ENCODE measurements at regions not wholly inside any gene's neighbourhood (a gene's known extent, or its start where the extent isn't known, plus 50 kb on each side); places are given as distances from the start of the nearest gene placed in this dataset.
"Not testable (repeated sequence)": the region's sequence is repeated elsewhere in the genome, so short reads cannot be mapped to it uniquely, and the experiment has no call there.

GRCh38 chr9:79089851-79090250, 481.9 kb upstream of the TLE4 start:
- H3K9me3 Mint-ChIP-seq; H3K4me3 Mint-ChIP-seq; H3K27ac Mint-ChIP-seq; H3K4me1 Mint-ChIP-seq (ENCODE audit: low read depth); H3K27me3 Mint-ChIP-seq (ENCODE audit: low read depth); DNase-seq; intact Hi-C loops (cut with micrococcal nuclease); H3K36me3 Mint-ChIP-seq (ENCODE audit: low read depth); CTCF ChIA-PET: not testable (repeated sequence)

- H3K27me3 Mint-ChIP-seq (ENCODE audit: low read depth); CTCF ChIA-PET; H3K4me3 Mint-ChIP-seq; H3K4me1 Mint-ChIP-seq (ENCODE audit: low read depth); H3K36me3 Mint-ChIP-seq (ENCODE audit: low read depth); intact Hi-C loops (cut with micrococcal nuclease); DNase-seq; H3K27ac Mint-ChIP-seq: not testable (repeated sequence)
- peaks cover 13% of the 10 kb centered on the region for H3K9me3 Mint-ChIP-seq
These were observed 468.5 kb upstream of the TLE4 start for GRCh38 chr9:79103257-79103656.

- Mint-ChIP-seq H3K9me3 (peaks cover 11% of the 10 kb centered on the region), H3K27me3 (ENCODE audit: low read depth) (no peaks in the 10 kb centered on the region), H3K4me3 (no peak overlapping the region), H3K36me3 (ENCODE audit: low read depth) (no peaks in the 10 kb centered on the region), H3K27ac (no peak overlapping the region), H3K4me1 (ENCODE audit: low read depth) (no peaks in the 10 kb centered on the region)
- CTCF ChIA-PET, result no interaction called here
- no peak for DNase-seq
- intact Hi-C loops (cut with micrococcal nuclease), result no loop called here
These were observed 467.5 kb upstream of the TLE4 start for GRCh38 chr9:79104216-79104615.

- no peaks in the 10 kb centered on the region for H3K27me3 Mint-ChIP-seq (ENCODE audit: low read depth)
- H3K36me3 Mint-ChIP-seq (ENCODE audit: low read depth), result no peaks in the 10 kb centered on the region
- intact Hi-C loops (cut with micrococcal nuclease), result no loop called here
- CTCF ChIA-PET, result no interaction called here
- no peak overlapping the region for H3K4me3 Mint-ChIP-seq
- peaks cover 17% of the 10 kb centered on the region for H3K9me3 Mint-ChIP-seq
- no peak for DNase-seq
- H3K27ac Mint-ChIP-seq, result no peak overlapping the region
- no peaks in the 10 kb centered on the region for H3K4me1 Mint-ChIP-seq (ENCODE audit: low read depth)
These were observed 466.8 kb upstream of the TLE4 start for GRCh38 chr9:79104951-79105350.

GRCh38 chr9:79107911-79108676, 463.7 kb upstream of the TLE4 start:
- no peak overlapping the region for H3K4me3 Mint-ChIP-seq
- no peaks in the 10 kb centered on the region for H3K4me1 Mint-ChIP-seq (ENCODE audit: low read depth)
- peaks cover 16% of the 10 kb centered on the region for H3K9me3 Mint-ChIP-seq
- no peaks in the 10 kb centered on the region for H3K36me3 Mint-ChIP-seq (ENCODE audit: low read depth)
- H3K27me3 Mint-ChIP-seq (ENCODE audit: low read depth), result no peaks in the 10 kb centered on the region
- CTCF ChIA-PET, result no interaction called here
- no peak overlapping the region for H3K27ac Mint-ChIP-seq
- DNase-seq, result no peak
- intact Hi-C loops (cut with micrococcal nuclease), result no loop called here

- Mint-ChIP-seq H3K4me1 (ENCODE audit: low read depth) (no peaks in the 10 kb centered on the region), H3K27ac (no peak overlapping the region), H3K36me3 (ENCODE audit: low read depth) (no peaks in the 10 kb centered on the region), H3K9me3 (peaks cover 14% of the 10 kb centered on the region), H3K27me3 (ENCODE audit: low read depth) (peaks cover 2% of the 10 kb centered on the region), H3K4me3 (no peak overlapping the region)
- CTCF ChIA-PET, result no interaction called here
- intact Hi-C loops (cut with micrococcal nuclease), result no loop called here
- DNase-seq, result no peak
These were observed 460.1 kb upstream of the TLE4 start for GRCh38 chr9:79111653-79112052.

- peaks cover 1% of the 10 kb centered on the region for H3K9me3 Mint-ChIP-seq
- no peaks in the 10 kb centered on the region for H3K36me3 Mint-ChIP-seq (ENCODE audit: low read depth)
- CTCF ChIA-PET, result interaction anchor here (1.3 kb wide), 1 partner anchor 13 kb away, joined by 3 read pairs; no protein-coding TSS in a partner anchor
- no peak for DNase-seq
- H3K4me1 Mint-ChIP-seq (ENCODE audit: low read depth), result no peaks in the 10 kb centered on the region
- no peak overlapping the region for H3K4me3 Mint-ChIP-seq
- intact Hi-C loops (cut with micrococcal nuclease), result no loop called here
- no peak overlapping the region for H3K27ac Mint-ChIP-seq
- H3K27me3 Mint-ChIP-seq (ENCODE audit: low read depth), result peaks cover 5% of the 10 kb centered on the region
These were observed 456.6 kb upstream of the TLE4 start for GRCh38 chr9:79115176-79115575.

GRCh38 chr9:79116041-79116440, 455.7 kb upstream of the TLE4 start:
- no peaks in the 10 kb centered on the region for H3K36me3 Mint-ChIP-seq (ENCODE audit: low read depth)
- CTCF ChIA-PET, result no interaction called here
- H3K4me3 Mint-ChIP-seq, result no peak overlapping the region
- no peak for DNase-seq
- intact Hi-C loops (cut with micrococcal nuclease), result no loop called here
- no peaks in the 10 kb centered on the region for H3K4me1 Mint-ChIP-seq (ENCODE audit: low read depth)
- no peak overlapping the region for H3K27ac Mint-ChIP-seq
- H3K9me3 Mint-ChIP-seq, result no peaks in the 10 kb centered on the region
- peaks cover 5% of the 10 kb centered on the region for H3K27me3 Mint-ChIP-seq (ENCODE audit: low read depth)

GRCh38 chr9:79116709-79117108, 455.1 kb upstream of the TLE4 start:
- Mint-ChIP-seq H3K4me1 (ENCODE audit: low read depth) (no peaks in the 10 kb centered on the region), H3K27ac (no peak overlapping the region), H3K27me3 (ENCODE audit: low read depth) (peaks cover 5% of the 10 kb centered on the region), H3K9me3 (no peaks in the 10 kb centered on the region), H3K4me3 (no peak overlapping the region), H3K36me3 (ENCODE audit: low read depth) (no peaks in the 10 kb centered on the region)
- no peak for DNase-seq
- CTCF ChIA-PET, result no interaction called here
- intact Hi-C loops (cut with micrococcal nuclease), result no loop called here

GRCh38 chr9:79120533-79120932, 451.2 kb upstream of the TLE4 start:
- H3K27ac Mint-ChIP-seq, result no peak overlapping the region
- intact Hi-C loops (cut with micrococcal nuclease), result no loop called here
- CTCF ChIA-PET, result interaction anchor here (1.2 kb wide), 1 partner anchor 11 kb away, joined by 3 read pairs; no protein-coding TSS in a partner anchor
- peaks cover 4% of the 10 kb centered on the region for H3K27me3 Mint-ChIP-seq (ENCODE audit: low read depth)
- no peak for DNase-seq
- no peaks in the 10 kb centered on the region for H3K4me1 Mint-ChIP-seq (ENCODE audit: low read depth)
- H3K4me3 Mint-ChIP-seq, result no peak overlapping the region
- H3K9me3 Mint-ChIP-seq, result no peaks in the 10 kb centered on the region
- no peaks in the 10 kb centered on the region for H3K36me3 Mint-ChIP-seq (ENCODE audit: low read depth)

- peaks cover 4% of the 10 kb centered on the region for H3K27me3 Mint-ChIP-seq (ENCODE audit: low read depth)
- CTCF ChIA-PET, result interaction anchor here (1.2 kb wide), 1 partner anchor 10 kb away, joined by 3 read pairs; no protein-coding TSS in a partner anchor
- H3K4me3 Mint-ChIP-seq, result no peak overlapping the region
- H3K27ac Mint-ChIP-seq, result no peak overlapping the region
- DNase-seq, result no peak
- no peaks in the 10 kb centered on the region for H3K9me3 Mint-ChIP-seq
- H3K4me1 Mint-ChIP-seq (ENCODE audit: low read depth), result no peaks in the 10 kb centered on the region
- H3K36me3 Mint-ChIP-seq (ENCODE audit: low read depth), result no peaks in the 10 kb centered on the region
- intact Hi-C loops (cut with micrococcal nuclease), result no loop called here
These were observed 450.8 kb upstream of the TLE4 start for GRCh38 chr9:79120941-79121340.

GRCh38 chr9:79123415-79123814, 448.4 kb upstream of the TLE4 start:
- CTCF ChIA-PET, result no interaction called here

GRCh38 chr9:79127661-79128060, 444.1 kb upstream of the TLE4 start:
- H3K4me3 Mint-ChIP-seq, result no peak overlapping the region
- no peak overlapping the region for H3K27ac Mint-ChIP-seq
- H3K36me3 Mint-ChIP-seq (ENCODE audit: low read depth), result no peaks in the 10 kb centered on the region
- intact Hi-C loops (cut with micrococcal nuclease), result no loop called here
- CTCF ChIA-PET, result interaction anchor here (0.7 kb wide), 1 partner anchor 13 kb away, joined by 3 read pairs; no protein-coding TSS in a partner anchor
- H3K27me3 Mint-ChIP-seq (ENCODE audit: low read depth), result no peaks in the 10 kb centered on the region
- no peaks in the 10 kb centered on the region for H3K9me3 Mint-ChIP-seq
- DNase-seq, result no peak
- no peaks in the 10 kb centered on the region for H3K4me1 Mint-ChIP-seq (ENCODE audit: low read depth)

More at GRCh38 chr9:79123415-79123814, 448.4 kb upstream of the TLE4 start:
- intact Hi-C loops (cut with micrococcal nuclease), result no loop called here
- H3K9me3 Mint-ChIP-seq, result no peaks in the 10 kb centered on the region
- no peaks in the 10 kb centered on the region for H3K36me3 Mint-ChIP-seq (ENCODE audit: low read depth)
- H3K4me1 Mint-ChIP-seq (ENCODE audit: low read depth), result no peaks in the 10 kb centered on the region
- H3K27ac Mint-ChIP-seq, result no peak overlapping the region
- peaks cover 2% of the 10 kb centered on the region for H3K27me3 Mint-ChIP-seq (ENCODE audit: low read depth)
- DNase-seq, result no peak
- no peak overlapping the region for H3K4me3 Mint-ChIP-seq

All from activated naive CD4-positive, alpha-beta T cell treated with anti-CD3 and anti-CD28 coated beads for 36 hours (primary cell).